NCI-H460 (cell line): ENCODE measurements at regions not wholly inside any gene's neighbourhood (a gene's known extent, or its start where the extent isn't known, plus 50 kb on each side); places are given as distances from the start of the nearest gene placed in this dataset.
A peak's percentile ranks its signal among the peaks of the same experiment; 100 is the strongest.

Experiments used
- DNase-seq: peaks from one replicate; pipeline ENCODE4 v3.0.0-alpha.2; 2016; ENCODE audit warnings: low read depth; ENCODE audit errors: extremely low read depth

DNA sequence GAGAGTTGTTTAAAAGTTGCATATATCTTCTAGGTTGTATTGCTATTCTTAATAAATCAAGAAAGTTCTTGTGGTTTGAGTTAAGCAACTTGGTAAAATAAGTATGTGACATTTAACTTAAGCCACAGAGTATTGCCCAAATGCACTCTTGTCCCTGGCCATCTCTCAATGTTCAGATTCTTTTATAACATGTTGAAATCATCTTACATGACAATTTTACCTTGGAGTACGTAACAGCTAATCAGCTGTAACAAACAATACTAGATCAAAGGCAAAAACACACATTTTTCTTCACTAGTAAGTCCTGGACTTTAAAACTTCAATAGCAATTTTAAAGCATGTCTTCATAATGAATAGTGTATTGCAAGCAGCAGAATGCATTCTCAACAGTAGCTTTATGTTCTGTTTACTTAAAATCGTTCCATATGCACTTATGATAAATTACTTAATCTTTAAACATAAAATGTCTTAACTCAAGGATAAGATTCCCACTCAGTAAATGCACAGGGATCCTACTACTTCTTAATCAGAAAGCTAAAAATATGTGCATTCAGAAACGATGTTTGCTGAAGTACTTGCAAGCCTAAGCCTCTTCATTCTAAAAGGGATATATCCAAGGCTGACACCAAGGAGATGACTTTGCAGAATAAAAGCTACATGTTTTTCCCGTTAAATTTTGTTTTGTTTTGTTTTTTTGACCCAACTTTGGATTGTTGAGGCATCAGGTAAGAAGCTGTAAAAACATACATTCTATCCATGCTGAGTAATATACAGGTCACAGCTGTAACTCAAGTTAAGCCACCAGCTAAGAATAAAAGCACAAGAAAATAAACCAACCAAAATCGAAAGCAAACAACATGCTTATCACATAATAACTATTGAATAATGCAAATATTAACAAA, 86.1 kb upstream of the NFIB start:
- DNase-seq = no peak

DNA sequence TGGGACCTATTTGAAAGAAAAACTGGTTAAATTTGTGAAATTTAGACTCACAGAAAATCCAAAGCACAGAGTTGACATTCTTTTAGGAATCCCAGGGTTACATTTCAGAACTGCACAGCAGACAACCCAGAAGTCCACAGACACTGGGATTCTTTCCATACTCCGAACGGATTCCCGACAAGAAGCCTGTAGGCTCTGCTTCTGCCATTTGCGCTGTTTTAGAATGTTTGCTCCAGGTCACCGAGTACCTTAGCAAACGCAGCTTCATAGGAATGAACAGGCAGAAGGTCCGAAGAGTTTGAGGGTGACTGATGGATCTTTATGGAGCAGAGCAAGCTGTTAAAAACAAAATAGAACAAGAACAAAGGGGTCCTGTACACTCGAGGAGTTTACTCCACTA, 84.5 kb upstream of the NFIB start:
- DNase-seq = no peak

DNA sequence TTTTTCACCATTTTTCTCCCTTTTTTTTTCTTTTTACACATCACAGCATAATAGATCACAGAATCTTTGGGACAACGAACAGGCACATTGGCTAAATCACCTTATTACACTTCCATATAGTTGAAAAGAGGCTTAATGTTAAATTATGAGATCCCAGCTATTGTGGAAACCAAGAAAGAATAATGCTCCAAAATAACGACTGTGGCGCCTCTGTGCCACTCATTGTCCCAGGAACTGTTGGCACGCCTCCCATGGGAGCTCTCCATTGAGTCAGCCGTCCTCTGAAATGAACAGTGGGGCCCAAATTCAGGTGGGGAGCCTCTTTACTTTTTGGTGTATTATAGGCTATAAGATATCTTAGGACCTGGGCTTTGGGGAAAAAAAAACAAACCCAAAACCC, 82.2 kb upstream of the NFIB start:
- DNase-seq = no peak

DNA sequence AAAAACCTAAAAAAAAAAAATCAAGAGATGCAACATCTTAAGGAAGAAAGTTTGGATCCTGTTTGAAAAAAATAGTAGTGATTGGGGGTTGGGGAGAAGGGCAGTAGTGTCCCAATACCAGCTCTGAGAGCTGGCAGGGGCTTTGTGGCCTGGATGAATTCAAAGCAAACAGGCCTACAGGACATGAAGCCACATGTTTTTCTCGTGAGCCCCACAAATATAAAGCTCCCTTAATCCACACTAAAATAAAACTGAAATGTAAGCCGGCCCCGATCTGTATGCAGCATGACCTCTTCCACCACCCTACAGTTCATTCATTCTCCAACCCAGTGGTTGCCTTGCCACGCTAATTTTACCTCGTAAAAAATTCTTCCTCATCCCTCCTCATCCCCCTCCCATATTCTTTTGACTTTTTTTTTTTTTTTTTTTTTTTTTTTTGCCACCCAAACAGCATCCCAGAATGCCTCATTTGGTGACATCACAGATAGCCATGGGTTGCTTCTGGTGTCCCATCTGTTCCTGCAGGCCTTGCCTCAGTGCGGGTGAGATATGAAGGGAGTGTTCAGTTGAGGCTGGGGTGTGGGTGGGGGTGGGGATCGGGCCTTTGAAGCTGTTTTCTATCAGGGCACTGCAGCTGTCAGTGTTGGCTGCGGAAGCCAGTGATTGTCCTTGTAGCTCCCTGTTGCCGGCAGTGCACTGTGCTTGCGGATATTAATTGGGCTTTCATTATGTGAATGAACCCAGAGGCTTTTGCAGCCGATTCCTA, 81.6 kb upstream of the NFIB start:
- DNase-seq = no peak

DNA sequence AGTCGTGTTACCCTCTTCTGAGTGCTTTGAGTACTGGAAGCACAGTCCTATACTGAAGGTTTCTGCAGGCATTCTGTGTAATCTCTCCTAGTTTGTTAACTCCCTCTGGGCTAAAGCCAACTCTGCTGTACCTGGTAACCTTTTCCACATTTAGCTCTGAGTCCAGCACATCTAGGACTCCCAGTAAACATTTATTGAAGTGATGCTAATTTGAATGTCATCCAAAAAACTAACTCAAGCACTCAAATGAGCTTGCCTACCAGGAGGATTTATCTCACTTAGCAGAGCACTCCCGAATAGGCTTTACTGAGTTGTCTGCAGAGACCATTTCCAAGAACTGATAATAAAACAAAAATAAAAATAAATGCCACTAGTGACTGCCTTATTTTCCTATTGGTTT, 79.5 kb upstream of the NFIB start:
- DNase-seq = no peak

DNA sequence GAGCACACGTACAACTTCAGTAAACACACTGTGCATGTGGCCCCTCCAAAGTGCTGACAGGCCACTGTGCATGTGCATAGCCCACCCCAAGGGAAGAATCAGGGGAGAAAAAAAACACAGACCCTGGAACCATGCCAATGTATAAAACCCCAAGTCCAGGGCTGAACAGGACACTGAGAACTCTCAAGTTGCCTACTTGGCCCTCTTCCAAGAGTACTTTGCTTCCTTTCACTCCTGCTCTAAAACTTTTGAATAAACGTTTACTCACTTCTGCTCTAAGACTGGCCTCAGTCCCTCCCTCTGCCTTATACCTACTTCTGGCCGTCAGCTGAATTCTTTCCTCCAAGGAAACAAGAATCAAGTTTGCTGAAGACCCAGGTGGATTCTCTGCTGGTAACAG, 77.7 kb upstream of the NFIB start:
- DNase-seq = no peak

DNA sequence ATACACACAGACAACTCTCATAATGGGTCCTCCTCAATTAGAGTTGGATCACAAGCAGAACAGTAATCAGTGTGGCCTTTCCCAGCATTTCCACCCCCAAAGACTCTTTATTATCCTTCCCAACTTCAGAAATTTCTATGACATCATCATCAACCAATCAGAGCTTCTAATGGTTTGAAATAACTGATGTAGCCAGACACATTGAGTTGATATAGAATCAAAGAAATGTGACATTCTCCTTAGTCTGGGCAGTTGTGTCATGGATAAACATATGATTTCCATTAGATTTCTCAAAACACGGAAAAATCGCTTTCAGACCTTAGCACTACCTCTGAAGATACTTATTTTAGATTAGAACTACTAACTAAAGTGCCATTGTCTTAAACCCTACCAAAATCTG, 75.7 kb upstream of the NFIB start:
- no peak for DNase-seq

DNA sequence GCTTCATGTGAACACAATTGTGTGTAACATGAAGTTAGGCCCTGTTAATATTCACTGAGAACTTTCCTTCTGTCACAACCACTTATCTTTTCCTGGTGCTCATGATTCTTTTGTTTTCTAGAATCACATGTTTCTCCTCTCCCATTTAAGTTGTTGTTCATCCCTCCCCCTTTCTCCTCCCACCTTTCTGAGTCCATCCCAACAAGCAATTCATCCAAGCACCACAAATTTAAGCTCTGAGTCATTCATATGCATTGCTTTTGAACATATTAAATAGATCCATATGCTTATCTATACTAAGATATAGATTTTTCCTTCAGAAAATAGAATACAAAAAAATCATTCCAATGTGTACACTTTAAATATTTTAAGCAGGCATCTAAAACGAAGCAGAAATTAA, 75.2 kb upstream of the NFIB start:
- no peak for DNase-seq

DNA sequence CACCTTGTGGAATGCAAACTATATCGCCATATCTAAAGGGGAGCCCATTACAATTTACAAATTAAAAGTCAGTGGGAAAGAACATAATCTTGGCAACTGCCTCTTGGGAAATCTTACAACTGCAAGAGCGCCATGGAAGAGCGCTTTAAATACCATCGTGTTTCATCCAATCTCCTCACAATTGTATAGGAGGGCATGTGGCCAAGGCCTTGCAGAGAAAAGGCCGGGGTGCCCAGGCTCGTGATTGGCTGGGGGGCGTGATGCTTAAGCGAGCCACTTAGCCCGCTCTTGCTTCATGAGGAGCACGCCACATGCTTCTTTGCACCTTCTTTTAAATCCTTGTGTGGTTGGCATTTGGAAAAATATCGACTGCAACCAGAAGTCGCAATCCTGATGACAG, 69.8 kb upstream of the NFIB start:
- DNase-seq = no peak

DNA sequence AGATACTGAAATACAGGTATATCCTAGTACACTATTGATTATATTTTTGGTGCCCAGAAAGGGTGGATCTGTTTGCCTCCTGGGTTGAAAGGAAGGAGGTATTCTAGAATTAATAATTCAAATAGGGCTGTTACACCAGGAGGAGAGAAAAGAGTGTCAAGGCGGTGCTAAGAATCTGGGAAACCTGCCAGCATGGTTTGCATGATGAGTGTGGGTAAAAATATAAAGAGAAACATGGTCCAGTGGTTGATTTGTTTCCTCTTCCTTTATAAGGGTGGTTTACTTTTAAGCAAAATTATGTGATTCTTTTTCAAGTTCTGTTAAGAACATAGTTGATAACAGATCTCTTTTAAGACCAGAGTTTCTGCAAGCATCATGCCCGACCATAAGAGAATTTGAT, 69.4 kb upstream of the NFIB start:
- no peak for DNase-seq

DNA sequence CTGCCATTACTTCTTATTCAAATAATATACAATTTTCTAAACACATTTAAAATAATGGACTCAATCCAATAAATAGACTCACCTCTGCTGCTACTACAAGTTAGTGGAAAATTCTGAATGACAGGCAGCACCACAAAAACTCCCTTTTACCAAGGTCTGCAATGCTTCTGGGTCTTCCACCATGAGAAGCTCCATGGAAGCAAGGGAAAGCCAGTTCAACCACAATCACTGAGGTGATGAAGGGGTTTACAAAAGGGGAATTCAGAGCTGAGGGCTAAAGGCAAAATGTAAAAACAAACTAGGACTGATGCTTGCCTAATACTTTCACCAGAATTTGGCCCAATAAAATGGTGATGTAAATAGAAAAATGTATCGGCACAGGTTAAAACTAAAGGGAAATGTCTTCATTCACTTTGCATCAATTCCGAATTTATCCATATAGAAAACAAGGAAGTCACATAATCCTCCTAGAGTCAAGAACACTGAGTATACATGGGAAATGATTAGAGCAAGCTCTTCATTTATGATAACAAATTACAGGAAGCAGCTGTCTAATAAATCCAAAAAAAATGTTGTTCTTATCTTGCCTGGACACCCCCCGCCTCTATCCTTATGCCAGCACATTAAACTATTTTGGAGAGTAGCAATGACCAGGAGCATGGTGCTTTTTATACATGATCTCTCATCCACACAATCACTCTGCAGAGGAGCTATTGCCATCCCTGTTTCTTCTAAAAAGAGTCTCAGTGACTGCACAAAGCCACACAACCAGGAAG, 66.3 kb upstream of the NFIB start:
- DNase-seq = no peak

DNA sequence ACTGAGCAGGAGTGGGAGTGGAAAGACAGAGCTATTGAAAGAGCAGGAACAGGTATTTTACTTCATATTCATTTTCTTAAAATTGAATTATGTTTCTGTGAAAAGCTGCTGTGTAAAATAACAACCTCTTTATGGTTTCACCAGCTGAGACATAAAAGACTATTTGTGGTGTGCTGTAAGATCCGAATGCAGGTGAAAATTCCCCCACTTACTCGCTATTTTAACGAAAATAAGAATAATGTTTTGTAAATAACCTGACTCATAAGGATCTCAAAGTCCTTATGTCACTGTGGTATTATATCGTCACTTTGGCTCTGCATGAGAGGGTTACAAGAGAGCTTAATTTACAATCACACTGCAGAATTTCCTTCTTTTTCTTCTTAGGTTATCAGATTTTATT, 65.3 kb upstream of the NFIB start:
- no peak for DNase-seq

DNA sequence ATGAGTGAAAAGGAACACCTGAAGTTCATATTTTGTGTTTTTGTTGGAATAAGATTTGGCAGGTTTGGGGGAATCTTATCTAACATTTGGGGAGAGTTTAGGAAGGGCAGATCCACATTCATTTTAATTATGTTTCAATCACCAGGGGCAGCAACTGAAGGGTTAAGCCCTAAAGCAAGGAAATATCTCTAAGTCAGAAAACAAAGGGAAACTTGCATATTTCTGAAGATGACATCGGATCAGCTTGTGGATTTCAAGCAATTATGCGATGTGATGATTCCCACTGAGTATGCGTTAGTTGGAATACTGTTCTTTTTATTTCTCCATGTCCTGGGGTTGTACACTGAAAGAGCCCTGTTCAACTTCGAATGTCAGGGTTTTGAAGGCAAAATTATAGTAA, 59.8 kb upstream of the NFIB start:
- DNase-seq = no peak

DNA sequence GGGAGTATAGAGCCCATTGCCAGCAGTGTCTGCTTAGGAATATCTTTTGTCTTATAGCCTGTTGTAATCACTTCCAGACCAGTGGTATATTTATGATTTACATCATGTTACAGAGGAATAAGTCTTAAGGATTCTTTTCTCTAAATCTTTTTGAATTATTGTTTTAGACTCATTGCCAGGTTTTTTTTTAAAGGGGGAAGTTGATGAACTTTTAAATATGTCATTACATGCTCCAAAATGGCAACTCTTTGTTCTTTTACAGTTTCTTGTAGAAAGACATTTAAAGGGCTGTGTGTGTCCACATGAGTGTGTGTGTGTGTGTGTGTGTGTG, 59.4 kb upstream of the NFIB start:
- no peak for DNase-seq

DNA sequence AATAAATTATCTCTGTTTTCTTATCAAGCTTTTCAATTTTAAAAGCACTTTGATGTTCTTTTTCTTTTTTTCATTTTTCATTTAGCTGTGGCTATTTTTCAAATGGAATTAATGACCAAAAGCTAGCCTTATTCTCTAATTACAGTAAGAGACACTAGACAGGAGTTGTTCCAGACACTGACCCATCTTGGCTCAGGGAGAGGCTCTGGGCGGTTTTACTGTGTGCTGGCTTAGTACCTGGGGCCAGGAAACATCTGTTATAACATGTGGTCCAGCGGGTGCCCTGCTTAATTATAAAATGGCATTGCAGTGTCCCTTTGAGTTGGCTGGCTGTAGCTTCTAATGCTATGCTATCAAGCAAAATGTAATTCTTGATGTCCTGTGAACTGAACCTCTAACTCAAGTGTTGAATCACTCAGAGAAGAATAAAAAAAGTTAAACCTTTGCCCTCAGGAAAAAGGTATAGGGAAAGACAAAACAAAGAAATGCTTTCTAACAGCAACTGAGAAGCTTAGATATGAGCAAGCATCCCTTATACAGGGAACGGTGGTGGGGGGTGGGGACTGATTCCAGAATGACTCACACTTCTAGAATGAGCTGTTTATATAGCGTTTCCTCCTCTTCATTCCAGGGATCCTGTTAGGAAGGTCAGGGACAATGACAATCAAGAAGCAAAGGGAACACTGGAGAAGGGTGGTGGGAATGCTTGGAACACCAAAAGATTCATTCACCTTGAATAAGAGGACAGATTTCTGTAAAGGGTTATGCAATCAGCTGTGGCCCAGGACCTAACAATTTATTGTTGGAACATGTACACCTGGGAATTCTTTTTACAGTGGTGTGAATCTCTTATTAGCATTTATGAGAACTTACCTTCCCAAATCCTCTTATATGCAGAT, 58.7 kb upstream of the NFIB start:
- peak; percentile 48 for DNase-seq

DNA sequence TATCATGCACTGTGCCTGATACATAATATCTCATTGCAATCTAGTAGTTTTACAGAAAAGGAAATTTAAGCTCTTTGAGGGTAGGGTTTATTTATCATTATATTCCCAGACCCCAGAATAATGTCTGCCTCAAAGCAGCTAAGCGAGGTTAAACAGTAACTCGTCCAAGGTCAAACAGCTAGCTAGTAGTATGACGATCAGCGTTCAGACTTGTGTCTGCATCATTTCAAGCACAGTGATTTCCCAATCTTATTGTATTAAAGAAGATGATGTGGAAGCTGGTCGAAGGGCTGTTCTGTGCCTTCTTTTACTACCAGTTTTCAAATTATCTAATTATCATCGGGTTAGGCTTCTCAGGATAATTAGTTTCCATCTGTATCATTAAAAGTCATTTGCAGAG, 55.1 kb upstream of the NFIB start:
- DNase-seq = no peak

DNA sequence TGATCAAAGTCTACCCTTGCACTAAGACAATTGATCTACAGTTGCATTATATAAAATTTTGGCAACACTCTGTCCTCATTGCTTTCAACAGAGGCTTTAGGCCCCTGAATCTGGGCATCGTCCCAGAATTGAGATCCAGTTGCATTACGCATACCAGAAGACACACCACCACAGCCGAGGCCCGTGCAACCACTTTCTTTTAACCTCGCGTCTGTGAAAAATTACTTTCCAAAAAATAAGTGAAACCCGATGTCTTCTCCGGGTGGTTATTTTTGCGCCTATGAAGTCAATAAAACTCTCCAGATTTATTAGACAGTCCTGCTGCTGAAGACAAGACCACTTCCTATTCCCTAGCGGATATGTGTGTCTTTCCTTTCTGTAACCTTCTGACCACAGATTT, 52.1 kb upstream of the NFIB start:
- DNase-seq = no peak

DNA sequence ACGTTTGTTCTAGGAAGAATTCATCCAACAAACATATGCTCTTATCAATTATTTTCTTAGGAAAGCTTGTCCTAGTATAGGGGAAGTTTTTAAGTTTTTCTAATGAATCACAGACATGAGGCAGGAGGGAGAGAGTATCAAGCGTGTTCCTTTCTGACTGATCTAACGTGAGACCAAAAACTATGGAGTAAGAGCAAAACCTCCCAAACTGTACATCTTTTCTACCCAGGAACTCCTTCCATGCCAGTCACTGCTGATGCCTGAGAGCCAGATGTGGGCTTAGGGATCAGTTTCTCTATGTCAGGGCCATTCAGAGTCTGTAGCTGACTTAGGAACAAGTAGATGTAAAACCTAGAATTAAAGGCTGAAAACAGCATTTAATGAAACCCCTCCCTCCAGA, 51.7 kb upstream of the NFIB start:
- DNase-seq = no peak
